ENCODE measurements at regions not wholly inside any gene's neighbourhood (a gene's known extent, or its start where the extent isn't known, plus 50 kb on each side); places are given as distances from the start of the nearest gene placed in this dataset.

GRCh38 chr6:115601509-115601908, 459.2 kb downstream of the FRK start:
- Histone ChIP-seq H3K4me1 (ENCODE audit: low read length) (no peaks in the 10 kb centered on the region), H3K36me3 (replicated peaks; ENCODE audit: insufficient read depth, low read length) (no peaks in the 10 kb centered on the region), H3K79me2 (ENCODE audit: low read length) (no peaks in the 10 kb centered on the region), H4K20me1 (ENCODE audit: insufficient read depth, low read length) (no peaks in the 10 kb centered on the region), H3K9ac (ENCODE audit: low read length) (no peak overlapping the region), H3K9me3 (replicated peaks; ENCODE audit: insufficient read depth, low read length) (no peaks in the 10 kb centered on the region), H3F3A (ENCODE audit: insufficient read depth, low read length) (no peaks in the 10 kb centered on the region), H3K4me3 (ENCODE audit: low read length) (no peak overlapping the region), H3K27ac (ENCODE audit: low read length) (no peak overlapping the region), H2AFZ (ENCODE audit: low read length) (no peak overlapping the region), H3K27me3 (replicated peaks; ENCODE audit: insufficient read depth, low read length) (no peaks in the 10 kb centered on the region), H3K9me2 (replicated peaks; ENCODE audit: insufficient read depth, low read length) (no peaks in the 10 kb centered on the region), H3K4me2 (ENCODE audit: low read depth, low read length) (no peak overlapping the region)
- TF ChIP-seq EZH2 (optimal IDR thresholded peaks at IDR 0.05; ENCODE audit: low read depth, low read length) (no peak), EZH2phosphoT487 (IDR thresholded peaks at IDR 0.05; ENCODE audit: low read length) (no peak)
- TF ChIP-seq, protein P1, sequence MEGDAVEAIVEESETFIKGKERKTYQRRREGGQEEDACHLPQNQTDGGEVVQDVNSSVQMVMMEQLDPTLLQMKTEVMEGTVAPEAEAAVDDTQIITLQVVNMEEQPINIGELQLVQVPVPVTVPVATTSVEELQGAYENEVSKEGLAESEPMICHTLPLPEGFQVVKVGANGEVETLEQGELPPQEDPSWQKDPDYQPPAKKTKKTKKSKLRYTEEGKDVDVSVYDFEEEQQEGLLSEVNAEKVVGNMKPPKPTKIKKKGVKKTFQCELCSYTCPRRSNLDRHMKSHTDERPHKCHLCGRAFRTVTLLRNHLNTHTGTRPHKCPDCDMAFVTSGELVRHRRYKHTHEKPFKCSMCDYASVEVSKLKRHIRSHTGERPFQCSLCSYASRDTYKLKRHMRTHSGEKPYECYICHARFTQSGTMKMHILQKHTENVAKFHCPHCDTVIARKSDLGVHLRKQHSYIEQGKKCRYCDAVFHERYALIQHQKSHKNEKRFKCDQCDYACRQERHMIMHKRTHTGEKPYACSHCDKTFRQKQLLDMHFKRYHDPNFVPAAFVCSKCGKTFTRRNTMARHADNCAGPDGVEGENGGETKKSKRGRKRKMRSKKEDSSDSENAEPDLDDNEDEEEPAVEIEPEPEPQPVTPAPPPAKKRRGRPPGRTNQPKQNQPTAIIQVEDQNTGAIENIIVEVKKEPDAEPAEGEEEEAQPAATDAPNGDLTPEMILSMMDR (IDR thresholded peaks at IDR 0.05; ENCODE audit: low read length), result no peak
- DNase-seq, result no peak

- no peak overlapping the region for H3K4me2 ChIP-seq (ENCODE audit: low read depth, low read length)
- no peaks in the 10 kb centered on the region for H3K36me3 ChIP-seq (replicated peaks; ENCODE audit: insufficient read depth, low read length)
- H2AFZ ChIP-seq (ENCODE audit: low read length), result no peak overlapping the region
- no peaks in the 10 kb centered on the region for H3K9me3 ChIP-seq (replicated peaks; ENCODE audit: insufficient read depth, low read length)
- no peaks in the 10 kb centered on the region for H3K79me2 ChIP-seq (ENCODE audit: low read length)
- no peaks in the 10 kb centered on the region for H4K20me1 ChIP-seq (ENCODE audit: insufficient read depth, low read length)
- TF ChIP-seq EZH2 (optimal IDR thresholded peaks at IDR 0.05; ENCODE audit: low read depth, low read length) (no peak), EZH2phosphoT487 (IDR thresholded peaks at IDR 0.05; ENCODE audit: low read length) (no peak)
- TF ChIP-seq, protein P1 (IDR thresholded peaks at IDR 0.05; ENCODE audit: low read length), result no peak
- H3K4me1 ChIP-seq (ENCODE audit: low read length), result no peaks in the 10 kb centered on the region
- H3K9me2 ChIP-seq (replicated peaks; ENCODE audit: insufficient read depth, low read length), result no peaks in the 10 kb centered on the region
- DNase-seq, result no peak
- no peaks in the 10 kb centered on the region for H3K27me3 ChIP-seq (replicated peaks; ENCODE audit: insufficient read depth, low read length)
- no peak overlapping the region for H3K4me3 ChIP-seq (ENCODE audit: low read length)
- H3F3A ChIP-seq (ENCODE audit: insufficient read depth, low read length), result no peaks in the 10 kb centered on the region
- H3K27ac ChIP-seq (ENCODE audit: low read length), result no peak overlapping the region
- H3K9ac ChIP-seq (ENCODE audit: low read length), result no peak overlapping the region
Observed at GRCh38 chr6:115601064-115601463, 459.6 kb downstream of the FRK start.

- Histone ChIP-seq H3K4me2 (ENCODE audit: low read depth, low read length) (no peak overlapping the region), H3F3A (ENCODE audit: insufficient read depth, low read length) (no peaks in the 10 kb centered on the region), H3K9me2 (replicated peaks; ENCODE audit: insufficient read depth, low read length) (no peaks in the 10 kb centered on the region), H3K27me3 (replicated peaks; ENCODE audit: insufficient read depth, low read length) (no peaks in the 10 kb centered on the region), H3K36me3 (replicated peaks; ENCODE audit: insufficient read depth, low read length) (no peaks in the 10 kb centered on the region), H3K9ac (ENCODE audit: low read length) (no peak overlapping the region), H3K4me3 (ENCODE audit: low read length) (no peak overlapping the region), H3K27ac (ENCODE audit: low read length) (no peak overlapping the region), H3K9me3 (replicated peaks; ENCODE audit: insufficient read depth, low read length) (no peaks in the 10 kb centered on the region), H4K20me1 (ENCODE audit: insufficient read depth, low read length) (no peaks in the 10 kb centered on the region), H3K79me2 (ENCODE audit: low read length) (no peaks in the 10 kb centered on the region), H2AFZ (ENCODE audit: low read length) (no peak overlapping the region), H3K4me1 (ENCODE audit: low read length) (no peaks in the 10 kb centered on the region)
- TF ChIP-seq, protein P1 (IDR thresholded peaks at IDR 0.05; ENCODE audit: low read length), result no peak
- TF ChIP-seq EZH2 (optimal IDR thresholded peaks at IDR 0.05; ENCODE audit: low read depth, low read length) (no peak), EZH2phosphoT487 (IDR thresholded peaks at IDR 0.05; ENCODE audit: low read length) (no peak)
- no peak for DNase-seq
Observed at GRCh38 chr6:115594891-115595290, 465.8 kb downstream of the FRK start.
